ENCODE measurements at regions not wholly inside any gene's neighbourhood (a gene's known extent, or its start where the extent isn't known, plus 50 kb on each side); places are given as distances from the start of the nearest gene placed in this dataset.

DNA sequence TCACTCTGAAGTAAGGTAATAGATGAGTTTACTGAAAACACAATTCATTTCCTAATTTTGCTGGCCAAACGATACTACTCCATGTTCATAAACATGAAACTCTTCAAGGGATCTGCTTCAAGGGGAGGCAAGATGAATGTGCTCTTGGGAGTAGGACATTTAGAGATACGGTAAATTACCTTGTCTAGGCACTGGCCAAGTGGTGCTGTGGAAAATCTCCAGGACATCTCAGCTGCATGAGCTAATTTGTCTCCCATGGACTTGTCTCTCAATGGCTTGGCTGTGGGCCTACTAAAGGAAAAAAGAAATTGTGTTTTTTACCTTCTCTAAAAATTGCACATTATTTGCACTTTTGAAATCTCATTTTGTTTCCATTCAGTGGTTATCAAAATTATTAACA lies 780.6 kb downstream of the LTN1 start:
- TF ChIP-seq, protein P1, sequence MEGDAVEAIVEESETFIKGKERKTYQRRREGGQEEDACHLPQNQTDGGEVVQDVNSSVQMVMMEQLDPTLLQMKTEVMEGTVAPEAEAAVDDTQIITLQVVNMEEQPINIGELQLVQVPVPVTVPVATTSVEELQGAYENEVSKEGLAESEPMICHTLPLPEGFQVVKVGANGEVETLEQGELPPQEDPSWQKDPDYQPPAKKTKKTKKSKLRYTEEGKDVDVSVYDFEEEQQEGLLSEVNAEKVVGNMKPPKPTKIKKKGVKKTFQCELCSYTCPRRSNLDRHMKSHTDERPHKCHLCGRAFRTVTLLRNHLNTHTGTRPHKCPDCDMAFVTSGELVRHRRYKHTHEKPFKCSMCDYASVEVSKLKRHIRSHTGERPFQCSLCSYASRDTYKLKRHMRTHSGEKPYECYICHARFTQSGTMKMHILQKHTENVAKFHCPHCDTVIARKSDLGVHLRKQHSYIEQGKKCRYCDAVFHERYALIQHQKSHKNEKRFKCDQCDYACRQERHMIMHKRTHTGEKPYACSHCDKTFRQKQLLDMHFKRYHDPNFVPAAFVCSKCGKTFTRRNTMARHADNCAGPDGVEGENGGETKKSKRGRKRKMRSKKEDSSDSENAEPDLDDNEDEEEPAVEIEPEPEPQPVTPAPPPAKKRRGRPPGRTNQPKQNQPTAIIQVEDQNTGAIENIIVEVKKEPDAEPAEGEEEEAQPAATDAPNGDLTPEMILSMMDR (optimal IDR thresholded peaks at IDR 0.05 in 1 of 3, IDR thresholded peaks at IDR 0.05 in 1 of 3, conservative IDR thresholded peaks at IDR 0.05 in 1 of 3; ENCODE audit: extremely low read depth in 1 of 3, insufficient read depth in 2 of 3, low read length in 3 of 3): no peak
- no peak for TF ChIP-seq EZH2 (IDR thresholded peaks at IDR 0.05; ENCODE audit: low read length)
